Ovary (tissue), 3 donors: ENCODE measurements at regions not wholly inside any gene's neighbourhood (a gene's known extent, or its start where the extent isn't known, plus 50 kb on each side); places are given as distances from the start of the nearest gene placed in this dataset.

Experiments used
- EP300 ChIP-seq: sonication (generic); formaldehyde crosslinking; IDR thresholded peaks from one replicate; pipeline ENCODE4 v1.6.1; 2017; ENCODE audit warnings: antibody characterized with exemption
- POLR2A ChIP-seq: fragments of 450-650 bp; IDR thresholded peaks from one replicate; pipeline ENCODE4 v1.6.1; 2017; ENCODE audit warnings: antibody characterized with exemption, mild to moderate bottlenecking, moderate library complexity
- TF ChIP-seq, protein P1 (sequence below), 3 donors: fragments of 450-650 bp in 2 of 3; fragments of 200-600 bp in 1 of 3; IDR thresholded peaks; one replicate each; pipeline versions ENCODE4 v1.5.1 to v1.8.0; 2016 to 2022; ENCODE audit warnings: antibody characterized with exemption in 3 of 3, mild to moderate bottlenecking in 1 of 3
- donor health status: DM: no; HTN: no; CAD: no.

DNA sequence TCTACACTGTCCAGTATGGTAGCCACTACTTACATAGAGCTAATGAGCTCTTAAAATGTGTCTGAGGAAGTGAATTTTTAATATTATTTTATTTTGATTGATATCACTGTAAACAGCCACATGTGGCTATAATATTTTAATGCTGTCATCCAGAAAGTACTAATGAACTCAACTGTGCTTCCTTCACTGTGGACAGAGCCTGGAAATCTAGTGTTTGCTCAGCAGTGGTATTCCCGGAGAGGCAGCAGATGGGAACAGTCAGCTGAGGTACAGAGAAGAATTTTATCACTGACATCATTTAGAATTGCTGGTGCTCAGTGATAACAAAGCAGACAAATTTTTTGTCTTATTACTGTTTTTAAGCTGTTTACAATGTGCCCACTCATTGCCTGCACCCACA, 68.7 kb upstream of the ACP3 start:
- TF ChIP-seq, protein P1, sequence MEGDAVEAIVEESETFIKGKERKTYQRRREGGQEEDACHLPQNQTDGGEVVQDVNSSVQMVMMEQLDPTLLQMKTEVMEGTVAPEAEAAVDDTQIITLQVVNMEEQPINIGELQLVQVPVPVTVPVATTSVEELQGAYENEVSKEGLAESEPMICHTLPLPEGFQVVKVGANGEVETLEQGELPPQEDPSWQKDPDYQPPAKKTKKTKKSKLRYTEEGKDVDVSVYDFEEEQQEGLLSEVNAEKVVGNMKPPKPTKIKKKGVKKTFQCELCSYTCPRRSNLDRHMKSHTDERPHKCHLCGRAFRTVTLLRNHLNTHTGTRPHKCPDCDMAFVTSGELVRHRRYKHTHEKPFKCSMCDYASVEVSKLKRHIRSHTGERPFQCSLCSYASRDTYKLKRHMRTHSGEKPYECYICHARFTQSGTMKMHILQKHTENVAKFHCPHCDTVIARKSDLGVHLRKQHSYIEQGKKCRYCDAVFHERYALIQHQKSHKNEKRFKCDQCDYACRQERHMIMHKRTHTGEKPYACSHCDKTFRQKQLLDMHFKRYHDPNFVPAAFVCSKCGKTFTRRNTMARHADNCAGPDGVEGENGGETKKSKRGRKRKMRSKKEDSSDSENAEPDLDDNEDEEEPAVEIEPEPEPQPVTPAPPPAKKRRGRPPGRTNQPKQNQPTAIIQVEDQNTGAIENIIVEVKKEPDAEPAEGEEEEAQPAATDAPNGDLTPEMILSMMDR (IDR thresholded peaks at IDR 0.05) = no peak
- TF ChIP-seq POLR2A = no peak
- no peak for TF ChIP-seq EP300
